ENCODE measurements at regions not wholly inside any gene's neighbourhood (a gene's known extent, or its start where the extent isn't known, plus 50 kb on each side); places are given as distances from the start of the nearest gene placed in this dataset.

DNA sequence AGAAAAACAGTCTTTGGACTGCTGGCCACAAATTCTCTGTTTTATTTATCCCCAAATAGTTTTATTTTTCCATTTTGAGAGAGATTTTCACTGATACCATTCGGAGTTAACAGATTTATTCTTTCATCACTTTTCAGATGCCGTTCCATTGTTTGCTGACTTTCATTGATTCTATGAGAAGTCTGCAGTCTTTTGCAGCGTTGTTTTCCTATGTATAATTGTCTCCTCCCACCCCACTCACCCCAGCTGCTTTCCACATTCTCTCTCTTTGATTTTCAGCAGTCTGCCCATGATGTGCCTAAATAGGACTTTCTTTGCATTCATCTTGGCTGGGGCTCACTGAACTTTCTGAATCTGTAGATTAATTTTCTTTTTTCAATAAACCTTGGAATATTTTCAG is 107.6 kb downstream of the C9orf50 start:
- Histone ChIP-seq H3K36me3 (ENCODE audit: insufficient read depth, low read length, poor library complexity, severe bottlenecking) (no peaks in the 10 kb centered on the region), H3K4me3 (ENCODE audit: low read depth, low read length, poor library complexity, severe bottlenecking) (no peak overlapping the region), H3K27ac (ENCODE audit: low read depth, low read length, poor library complexity, severe bottlenecking) (no peak overlapping the region), H3K27me3 (replicated peaks; ENCODE audit: insufficient read depth, low read depth, low read length, poor library complexity) (no peaks in the 10 kb centered on the region), H3K4me1 (ENCODE audit: insufficient read depth, low read length, poor library complexity, severe bottlenecking) (no peaks in the 10 kb centered on the region), H3K9me3 (ENCODE audit: low read depth, low read length, poor library complexity, severe bottlenecking) (peaks cover 27% of the 10 kb centered on the region)
- CTCF ChIA-PET = no interaction called here
- no TSS peak for BruUV-seq (replicated peaks)
- POLR2A ChIA-PET (ENCODE audit: low non-redundant PET) = no interaction called here
- no peak for DNase-seq (ENCODE audit: low spot score)
- intact Hi-C loops (cut with micrococcal nuclease; ENCODE audit: unreplicated experiment) = no loop called here
- TF ChIP-seq CTCF (conservative IDR thresholded peaks at IDR 0.05; ENCODE audit: low read depth, low read length) (no peak), EZH2 (IDR thresholded peaks at IDR 0.05; ENCODE audit: borderline replicate concordance, low read depth, low read length, poor library complexity, severe bottlenecking) (no peak)

- no peak for DNase-seq (ENCODE audit: low spot score)
These were observed 109.5 kb downstream of the C9orf50 start for GRCh38 chr9:129511285-129511900.

DNA sequence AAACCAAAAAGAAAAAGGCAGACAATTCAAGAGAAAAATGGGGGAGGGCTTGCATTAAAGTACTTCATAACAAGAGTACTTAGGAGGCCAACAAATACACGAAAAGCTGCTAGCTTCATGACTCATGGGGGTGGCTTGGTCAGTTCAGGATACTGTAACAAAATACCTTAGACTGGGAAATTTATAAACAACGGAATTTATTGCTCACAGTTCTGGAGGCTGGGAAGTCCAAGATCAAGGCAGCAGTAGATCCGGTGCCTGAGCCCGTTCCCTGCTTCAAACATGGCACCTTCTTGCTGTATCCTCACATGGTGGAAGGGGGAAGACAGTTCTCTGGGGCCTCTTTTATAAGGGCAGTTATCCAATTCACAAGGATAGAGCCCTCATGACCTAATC is 111.4 kb downstream of the C9orf50 start:
- Histone ChIP-seq H3K4me3 (ENCODE audit: low read depth, low read length, poor library complexity, severe bottlenecking) (no peak overlapping the region), H3K36me3 (ENCODE audit: insufficient read depth, low read length, poor library complexity, severe bottlenecking) (no peaks in the 10 kb centered on the region), H3K4me1 (ENCODE audit: insufficient read depth, low read length, poor library complexity, severe bottlenecking) (peaks cover 9% of the 10 kb centered on the region), H3K9me3 (ENCODE audit: low read depth, low read length, poor library complexity, severe bottlenecking) (peaks cover 18% of the 10 kb centered on the region), H3K27me3 (replicated peaks; ENCODE audit: insufficient read depth, low read depth, low read length, poor library complexity) (no peaks in the 10 kb centered on the region), H3K27ac (ENCODE audit: low read depth, low read length, poor library complexity, severe bottlenecking) (no peak overlapping the region)
- POLR2A ChIA-PET (ENCODE audit: low non-redundant PET) = no interaction called here
- intact Hi-C loops (cut with micrococcal nuclease; ENCODE audit: unreplicated experiment) = no loop called here
- TF ChIP-seq EZH2 (IDR thresholded peaks at IDR 0.05; ENCODE audit: borderline replicate concordance, low read depth, low read length, poor library complexity, severe bottlenecking) = no peak
- TF ChIP-seq CTCF (conservative IDR thresholded peaks at IDR 0.05; ENCODE audit: low read depth, low read length) = no peak
- no TSS peak for BruUV-seq (replicated peaks)
- DNase-seq (ENCODE audit: low spot score) = no peak
- CTCF ChIA-PET = no interaction called here

More at GRCh38 chr9:129511285-129511900, 109.5 kb downstream of the C9orf50 start:
- Histone ChIP-seq H3K4me1 (ENCODE audit: insufficient read depth, low read length, poor library complexity, severe bottlenecking) (no peaks in the 10 kb centered on the region), H3K27me3 (replicated peaks; ENCODE audit: insufficient read depth, low read depth, low read length, poor library complexity) (no peaks in the 10 kb centered on the region), H3K27ac (ENCODE audit: low read depth, low read length, poor library complexity, severe bottlenecking) (no peak overlapping the region), H3K9me3 (ENCODE audit: low read depth, low read length, poor library complexity, severe bottlenecking) (peaks cover 22% of the 10 kb centered on the region), H3K4me3 (ENCODE audit: low read depth, low read length, poor library complexity, severe bottlenecking) (no peak overlapping the region), H3K36me3 (ENCODE audit: insufficient read depth, low read length, poor library complexity, severe bottlenecking) (no peaks in the 10 kb centered on the region)
- intact Hi-C loops (cut with micrococcal nuclease; ENCODE audit: unreplicated experiment) = no loop called here
- no TSS peak for BruUV-seq (replicated peaks)
- CTCF ChIA-PET = no interaction called here
- TF ChIP-seq EZH2 (IDR thresholded peaks at IDR 0.05; ENCODE audit: borderline replicate concordance, low read depth, low read length, poor library complexity, severe bottlenecking) (no peak), CTCF (conservative IDR thresholded peaks at IDR 0.05; ENCODE audit: low read depth, low read length) (no peak)
- POLR2A ChIA-PET (ENCODE audit: low non-redundant PET) = no interaction called here
